Small intestine (tissue), 7 donors: ENCODE measurements at regions not wholly inside any gene's neighbourhood (a gene's known extent, or its start where the extent isn't known, plus 50 kb on each side); places are given as distances from the start of the nearest gene placed in this dataset.

Source experiments
- DNase-seq, 2 donors: peaks; one replicate each; pipeline versions ENCODE4 v3.0.0 to v3.0.0-alpha.2; 2013
- FAIRE-seq: peaks from 2 replicates; lab custom pipeline; 2012; peaks lifted over from hg19 to GRCh38; lab: Jason Lieb, UNC
- H3K27ac ChIP-seq, 3 donors: one replicate each; pipeline ENCODE4 v1.5.1; 2013; ENCODE audit warnings: low read length in 2 of 3, mild to moderate bottlenecking in 2 of 3, control low read depth in 1 of 3, inconsistent platforms in 1 of 3, low read depth in 1 of 3, moderate library complexity in 1 of 3
- H3K27me3 ChIP-seq, 3 donors: one replicate each; pipeline ENCODE4 v1.6.1; 2013; ENCODE audit warnings: low read length in 3 of 3, inconsistent platforms in 1 of 3; ENCODE audit not compliant: control insufficient read depth in 3 of 3, insufficient read depth in 3 of 3
- H3K36me3 ChIP-seq, 3 donors: one replicate each; pipeline ENCODE4 v1.6.1; 2013; ENCODE audit warnings: low read length in 3 of 3, inconsistent platforms in 1 of 3, low read depth in 1 of 3, mild to moderate bottlenecking in 1 of 3, moderate library complexity in 1 of 3; ENCODE audit not compliant: control insufficient read depth in 3 of 3, insufficient read depth in 2 of 3
- H3K4me1 ChIP-seq, 3 donors: one replicate each; pipeline ENCODE4 v1.6.1; 2013; ENCODE audit warnings: low read length in 2 of 3, inconsistent platforms in 1 of 3, low read depth in 1 of 3, mild to moderate bottlenecking in 1 of 3, moderate library complexity in 1 of 3; ENCODE audit not compliant: control insufficient read depth in 3 of 3, insufficient read depth in 2 of 3
- H3K4me3 ChIP-seq, 3 donors: one replicate each; pipeline ENCODE4 v1.5.1; 2013; ENCODE audit warnings: low read length in 3 of 3, control low read depth in 1 of 3, inconsistent platforms in 1 of 3, low read depth in 1 of 3, mild to moderate bottlenecking in 1 of 3, moderate library complexity in 1 of 3
- H3K9me3 ChIP-seq, 2 donors: one replicate each; pipeline ENCODE4 v1.6.1; 2013; ENCODE audit warnings: low read depth in 1 of 2, low read length in 1 of 2; ENCODE audit not compliant: control insufficient read depth in 2 of 2, insufficient read depth in 1 of 2
- WGBS, 3 donors: extraction: QIAGEN DNeasy Blood & Tissue Kit; methylation state at CpG; one replicate each; pipeline ENCODE4 v1.1.7; 2013; 5-methylcytosine and 5-hydroxymethylcytosine counted together
- donor health status: healthy with polysubstance abuse.
- donor health status: control.
- donor health status: control.
- donor health status: Bipolar disorder and iron deficiency.
- donor health status: healthy.

DNA sequence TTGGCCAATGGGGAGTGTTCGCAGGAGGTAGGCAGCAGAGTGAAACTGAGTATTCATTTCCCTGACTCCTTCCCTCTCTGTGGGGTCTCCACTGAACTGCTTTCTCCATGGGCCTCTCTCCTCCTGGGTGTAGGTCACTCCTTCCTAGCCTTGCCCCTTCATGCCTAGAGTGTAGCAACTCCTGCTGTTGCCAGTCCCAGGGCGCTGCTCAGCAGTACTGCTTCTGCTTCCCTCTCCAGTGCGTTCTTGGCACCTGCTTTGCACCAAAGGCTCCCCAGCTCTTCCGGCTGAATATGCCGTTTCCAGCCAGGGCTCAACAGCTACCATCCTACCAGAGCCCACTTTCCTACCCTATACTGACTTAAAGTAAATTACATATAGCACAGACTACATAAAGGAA is 92.2 kb downstream of the MAF start:
- H3K27me3 ChIP-seq = peaks cover 0 to 4% (median 2%) of the 10 kb centered on the region in 3 donors
- no peaks in the 10 kb centered on the region for H3K4me1 ChIP-seq
- no peak overlapping the region for H3K4me3 ChIP-seq
- H3K36me3 ChIP-seq = no peaks in the 10 kb centered on the region
- H3K27ac ChIP-seq = no peak overlapping the region
- 85 to 94% (median 92%) methylated on average over 5 of the region's 5 CpGs for WGBS, 3 donors
- FAIRE-seq (no peak), DNase-seq (no peak)
- H3K9me3 ChIP-seq = no peaks in the 10 kb centered on the region

DNA sequence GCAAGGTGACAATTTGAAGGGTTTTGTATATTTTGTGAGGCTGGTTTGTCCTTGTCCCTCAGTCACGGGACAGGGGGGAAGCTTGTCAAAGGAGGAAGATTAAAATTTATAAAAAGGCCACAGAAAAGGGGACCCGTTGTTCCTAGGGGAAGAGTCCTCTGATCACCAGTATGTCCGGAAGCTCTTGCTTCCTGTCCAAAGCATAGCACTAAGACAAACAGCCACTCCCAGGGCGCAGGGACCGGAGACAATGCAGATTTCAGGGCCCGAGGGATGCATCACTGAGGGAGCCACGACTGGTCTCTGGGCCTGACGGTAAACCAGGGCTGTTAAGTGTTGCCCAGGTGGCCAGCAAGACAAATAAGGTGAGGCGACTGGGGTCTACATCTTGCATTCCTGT is 95.2 kb downstream of the MAF start:
- no peak for FAIRE-seq

GRCh38 chr16:79503511-79503910 is 97.0 kb downstream of the MAF start:
- H3K9me3 ChIP-seq = peaks cover 0 to 3% of the 10 kb centered on the region in 2 donors
- H3K4me1 ChIP-seq = no peaks in the 10 kb centered on the region
- 88 to 92% (median 89%) methylated on average over 2 of the region's 2 CpGs for WGBS, 3 donors
- no peak overlapping the region for H3K27ac ChIP-seq
- peaks cover 0 to 4% (median 2%) of the 10 kb centered on the region in 3 donors for H3K27me3 ChIP-seq
- no peak overlapping the region for H3K4me3 ChIP-seq
- DNase-seq (no peak), FAIRE-seq (no peak)
- no peaks in the 10 kb centered on the region for H3K36me3 ChIP-seq

More for the DNA sequence above, 95.2 kb downstream of the MAF start:
- Histone ChIP-seq H3K4me1 (no peaks in the 10 kb centered on the region), H3K4me3 (no peak overlapping the region), H3K9me3 (no peaks in the 10 kb centered on the region), H3K27me3 (peaks cover 0 to 4% (median 2%) of the 10 kb centered on the region in 3 donors), H3K36me3 (no peaks in the 10 kb centered on the region), H3K27ac (no peak overlapping the region)
- no peak for DNase-seq
- WGBS, 3 donors = 77 to 89% (median 83%) methylated on average over 9 of the region's 9 CpGs

DNA sequence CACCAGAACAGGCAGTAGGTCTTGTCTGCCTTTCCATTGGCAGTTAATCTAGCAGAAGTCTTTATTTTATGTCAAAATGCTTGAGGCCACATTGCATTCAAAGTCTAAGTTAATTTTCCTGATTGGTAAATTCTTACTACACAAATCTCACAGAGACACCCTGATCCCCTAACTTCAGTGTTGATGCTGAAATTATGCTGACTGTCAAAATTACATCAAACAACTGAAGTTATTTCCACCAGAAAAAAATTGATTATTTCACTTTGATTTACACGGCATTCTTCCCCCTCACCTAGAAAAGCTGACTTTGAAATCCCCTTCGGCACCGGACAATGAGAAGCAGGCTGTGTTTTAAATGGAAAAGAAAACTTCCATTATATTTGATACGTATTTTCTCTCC is 99.1 kb downstream of the MAF start:
- DNase-seq = no peak
- Histone ChIP-seq H3K4me1 (no peaks in the 10 kb centered on the region), H3K4me3 (no peak overlapping the region), H3K9me3 (peaks cover 0 to 3% of the 10 kb centered on the region in 2 donors), H3K27ac (no peak overlapping the region), H3K36me3 (no peaks in the 10 kb centered on the region), H3K27me3 (peaks cover 0 to 4% (median 2%) of the 10 kb centered on the region in 3 donors)
- no peak for FAIRE-seq
- WGBS, 3 donors = 93 to 96% (median 93%) methylated on average over 4 of the region's 4 CpGs

DNA sequence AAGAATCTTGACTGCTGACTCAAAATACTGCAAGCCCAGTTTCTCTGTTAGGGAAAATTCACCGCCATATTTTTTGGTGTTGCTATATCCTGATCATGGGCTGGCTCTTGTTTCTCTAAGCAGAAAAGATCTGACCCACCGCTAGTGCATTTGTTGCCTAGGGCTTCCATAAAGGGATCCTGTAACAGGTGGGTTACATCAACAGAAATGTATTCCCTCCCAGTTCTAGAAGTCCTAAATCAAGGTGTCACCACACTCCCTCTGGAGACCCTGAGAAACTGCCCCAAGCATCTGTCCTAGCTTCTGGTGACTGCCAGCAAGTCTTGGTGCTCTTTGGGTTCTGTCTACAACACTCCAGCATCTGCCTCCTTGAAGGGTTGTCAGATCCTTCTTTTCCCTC is 99.7 kb downstream of the MAF start:
- WGBS, 3 donors = 96 to 98% (median 96%) methylated on average over 2 of the region's 2 CpGs
- no peak for FAIRE-seq
- peaks cover 0 to 6% of the 10 kb centered on the region in 2 donors for H3K9me3 ChIP-seq
- H3K27ac ChIP-seq = no peak overlapping the region
- H3K36me3 ChIP-seq = no peaks in the 10 kb centered on the region
- H3K4me1 ChIP-seq = no peaks in the 10 kb centered on the region
- peaks cover 0 to 4% (median 0%) of the 10 kb centered on the region in 3 donors for H3K27me3 ChIP-seq
- H3K4me3 ChIP-seq = no peak overlapping the region
- no peak for DNase-seq

GRCh38 chr16:79500286-79500685 is 100.3 kb downstream of the MAF start:
- 64 to 78% (median 76%) methylated on average over 2 of the region's 2 CpGs for WGBS, 3 donors
- H3K36me3 ChIP-seq = no peaks in the 10 kb centered on the region
- peaks cover 0 to 1% (median 0%) of the 10 kb centered on the region in 3 donors for H3K27me3 ChIP-seq
- DNase-seq (no peak), FAIRE-seq (no peak)
- peaks cover 0 to 11% of the 10 kb centered on the region in 2 donors for H3K9me3 ChIP-seq
- H3K27ac ChIP-seq = no peak overlapping the region
- no peaks in the 10 kb centered on the region for H3K4me1 ChIP-seq
- no peak overlapping the region for H3K4me3 ChIP-seq

DNA sequence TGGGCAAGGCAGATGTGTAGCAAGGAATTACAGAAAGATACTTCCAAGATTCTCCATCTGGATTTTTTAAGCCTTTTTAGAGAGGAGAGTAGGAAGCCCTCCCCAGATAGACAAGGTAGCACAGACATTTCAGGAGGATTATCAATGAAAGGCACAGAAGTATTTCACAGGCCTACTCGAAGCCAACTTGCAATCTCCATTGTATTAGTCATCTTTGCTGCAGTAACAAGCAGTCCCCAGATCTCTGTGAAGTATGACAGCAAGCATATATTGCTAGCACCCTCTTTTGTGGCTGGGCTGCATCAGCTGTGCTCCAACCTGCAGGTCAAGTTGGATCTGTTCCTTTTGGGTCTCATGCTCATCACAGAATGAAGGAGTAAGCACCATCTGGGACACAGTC is 101.6 kb downstream of the MAF start:
- H3K4me3 ChIP-seq = no peak overlapping the region
- FAIRE-seq = no peak
- DNase-seq = no peak
- no peaks in the 10 kb centered on the region for H3K4me1 ChIP-seq
- H3K36me3 ChIP-seq = no peaks in the 10 kb centered on the region
- 62 to 96% (median 83%) methylated on average over 1 of the region's 1 CpG for WGBS, 3 donors
- no peak overlapping the region for H3K27ac ChIP-seq
- H3K9me3 ChIP-seq = peaks cover 0 to 19% of the 10 kb centered on the region in 2 donors
- no peaks in the 10 kb centered on the region for H3K27me3 ChIP-seq

- Histone ChIP-seq H3K36me3 (no peaks in the 10 kb centered on the region), H3K9me3 (peaks cover 0 to 19% of the 10 kb centered on the region in 2 donors), H3K27ac (no peak overlapping the region), H3K27me3 (no peaks in the 10 kb centered on the region), H3K4me1 (peaks cover 0 to 3% (median 0%) of the 10 kb centered on the region in 3 donors), H3K4me3 (no peak overlapping the region)
- DNase-seq (no peak), FAIRE-seq (no peak)
- WGBS, 3 donors = 79 to 92% (median 83%) methylated on average over 6 of the region's 6 CpGs
These were observed 102.8 kb downstream of the MAF start for GRCh38 chr16:79497606-79498350.
